GM21825 (cell line): ENCODE measurements at regions not wholly inside any gene's neighbourhood (a gene's known extent, or its start where the extent isn't known, plus 50 kb on each side); places are given as distances from the start of the nearest gene placed in this dataset.
A peak's percentile ranks its signal among the peaks of the same experiment; 100 is the strongest.
"Not testable (repeated sequence)": the region's sequence is repeated elsewhere in the genome, so short reads cannot be mapped to it uniquely, and the experiment has no call there.

Experiments used
- ATAC-seq: cut with Tn5 transposase; IDR thresholded peaks from one replicate; pipeline ENCODE4 v1.9.1; 2021; ENCODE audit warnings: mild to moderate bottlenecking, moderate library complexity; ENCODE audit not compliant: unreplicated experiment

GRCh38 chr21:5101749-5102148 lies 5419.6 kb upstream of the TPTE start:
- ATAC-seq, result peak; percentile 46

GRCh38 chr21:5103880-5104561 lies 5417.4 kb upstream of the TPTE start:
- ATAC-seq, result not testable (repeated sequence)

- ATAC-seq, result not testable (repeated sequence)
These were observed 5416.8 kb upstream of the TPTE start for GRCh38 chr21:5104562-5104928.

- peak; percentile 25 for ATAC-seq
These were observed 5415.3 kb upstream of the TPTE start for GRCh38 chr21:5105939-5106708.

GRCh38 chr21:5106767-5107464 lies 5414.5 kb upstream of the TPTE start:
- ATAC-seq, result peak; percentile 22

GRCh38 chr21:5107637-5108036 lies 5413.7 kb upstream of the TPTE start:
- not testable (repeated sequence) for ATAC-seq

GRCh38 chr21:5108048-5108775 lies 5413.2 kb upstream of the TPTE start:
- not testable (repeated sequence) for ATAC-seq

GRCh38 chr21:5111197-5111596 lies 5410.2 kb upstream of the TPTE start:
- not testable (repeated sequence) for ATAC-seq

- not testable (repeated sequence) for ATAC-seq
These were observed 5408.3 kb upstream of the TPTE start for GRCh38 chr21:5113092-5113491.

GRCh38 chr21:5114468-5114867 lies 5406.9 kb upstream of the TPTE start:
- ATAC-seq, result not testable (repeated sequence)

- not testable (repeated sequence) for ATAC-seq
These were observed 5406.3 kb upstream of the TPTE start for GRCh38 chr21:5114893-5115645.

- ATAC-seq, result not testable (repeated sequence)
These were observed 5405.6 kb upstream of the TPTE start for GRCh38 chr21:5115646-5116343.

- ATAC-seq, result not testable (repeated sequence)
These were observed 5404.8 kb upstream of the TPTE start for GRCh38 chr21:5116344-5117123.

- ATAC-seq, result not testable (repeated sequence)
These were observed 5404.2 kb upstream of the TPTE start for GRCh38 chr21:5117135-5117534.

- ATAC-seq, result not testable (repeated sequence)
These were observed 5403.6 kb upstream of the TPTE start for GRCh38 chr21:5117666-5118295.

- peak; percentile 44 for ATAC-seq
These were observed 5403.1 kb upstream of the TPTE start for GRCh38 chr21:5118296-5118679.

- ATAC-seq, result not testable (repeated sequence)
These were observed 5402.2 kb upstream of the TPTE start for GRCh38 chr21:5119179-5119578.

- ATAC-seq, result not testable (repeated sequence)
These were observed 5400.0 kb upstream of the TPTE start for GRCh38 chr21:5121399-5121798.
